Activated naive CD4-positive, alpha-beta T cell treated with anti-CD3 and anti-CD28 coated beads, Interleukin-2, amount 10 ng/mL, durations not matched to agents 7 days and 5 days (primary cell): ENCODE measurements at regions not wholly inside any gene's neighbourhood (a gene's known extent, or its start where the extent isn't known, plus 50 kb on each side); places are given as distances from the start of the nearest gene placed in this dataset.
A peak's percentile ranks its signal among the peaks of the same experiment; 100 is the strongest.

Source experiments
- CTCF ChIA-PET: fragments of 350-600 bp; sonication (Branson Sonifier 250); formaldehyde crosslinking; loops from one replicate; lab custom pipeline; 2021; ENCODE audit warnings: antibody characterized with exemption; lab: Charles Lee
- DNase-seq: peaks from one replicate; pipeline ENCODE4 v3.0.0-alpha.2; 2020
- H3K27ac Mint-ChIP-seq: one replicate; pipeline ENCODE4 v1.8.0; 2021; ENCODE audit warnings: mild to moderate bottlenecking, moderate library complexity, mixed read lengths
- H3K27me3 Mint-ChIP-seq: one replicate; pipeline ENCODE4 v1.8.0; 2021; ENCODE audit warnings: mild to moderate bottlenecking, mixed read lengths
- H3K36me3 Mint-ChIP-seq: one replicate; pipeline ENCODE4 v1.8.0; 2021; ENCODE audit warnings: mixed read lengths
- H3K4me1 Mint-ChIP-seq: one replicate; pipeline ENCODE4 v1.8.0; 2021; ENCODE audit warnings: mixed read lengths
- H3K4me3 Mint-ChIP-seq: one replicate; pipeline ENCODE4 v1.8.0; 2021; ENCODE audit warnings: mild to moderate bottlenecking, moderate library complexity, mixed read lengths
- H3K9me3 Mint-ChIP-seq: one replicate; pipeline ENCODE4 v1.8.0; 2021; ENCODE audit warnings: mixed read lengths

GRCh38 chr5:109917154-109917546, 227.4 kb downstream of the MAN2A1 start:
- Mint-ChIP-seq H3K27me3 (no peaks in the 10 kb centered on the region), H3K36me3 (peaks cover 9% of the 10 kb centered on the region), H3K4me3 (no peak overlapping the region), H3K4me1 (peaks cover 21% of the 10 kb centered on the region), H3K27ac (no peak overlapping the region), H3K9me3 (peaks cover 9% of the 10 kb centered on the region)
- CTCF ChIA-PET, result no interaction called here
- DNase-seq, result no peak

- H3K27me3 Mint-ChIP-seq, result no peaks in the 10 kb centered on the region
- no peak for DNase-seq
- peaks cover 29% of the 10 kb centered on the region for H3K4me1 Mint-ChIP-seq
These were observed 228.2 kb downstream of the MAN2A1 start for GRCh38 chr5:109917966-109918365.

DNA sequence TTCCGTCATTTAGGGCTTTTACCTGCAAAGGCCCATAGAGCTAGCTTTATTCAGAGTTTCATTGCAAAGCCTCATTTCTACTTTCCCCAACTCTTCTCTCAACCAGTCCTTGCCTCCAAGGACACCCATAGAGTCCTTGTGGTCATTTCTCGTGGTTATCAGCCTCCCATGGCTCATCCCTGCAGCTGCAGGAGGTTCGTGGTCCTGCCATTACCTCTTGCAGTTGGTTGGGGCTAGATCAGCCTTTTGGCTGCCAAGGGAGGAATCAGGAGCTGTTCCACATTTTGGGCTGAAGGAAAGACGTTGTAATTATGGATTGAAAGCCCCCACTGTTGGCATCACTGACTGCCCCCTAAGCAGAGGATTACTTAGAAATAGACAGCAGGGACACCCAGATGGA, 231.0 kb downstream of the MAN2A1 start:
- Mint-ChIP-seq H3K4me1 (peaks cover 37% of the 10 kb centered on the region), H3K9me3 (peaks cover 9% of the 10 kb centered on the region), H3K36me3 (peaks cover 11% of the 10 kb centered on the region), H3K27ac (peak overlapping the region; percentile 98), H3K27me3 (no peaks in the 10 kb centered on the region), H3K4me3 (no peak overlapping the region)
- CTCF ChIA-PET, result interaction anchor here (1.5 to 1.8 kb wide), 3 partner anchors 62 to 230 kb away, joined by 4 to 8 read pairs (median 5); partner anchors contain the start of gene MAN2A1
- DNase-seq, result no peak

More at GRCh38 chr5:109917966-109918365, 228.2 kb downstream of the MAN2A1 start:
- no peak overlapping the region for H3K27ac Mint-ChIP-seq
- H3K9me3 Mint-ChIP-seq, result peaks cover 9% of the 10 kb centered on the region
- CTCF ChIA-PET, result no interaction called here
- H3K4me3 Mint-ChIP-seq, result no peak overlapping the region
- peaks cover 9% of the 10 kb centered on the region for H3K36me3 Mint-ChIP-seq

DNA sequence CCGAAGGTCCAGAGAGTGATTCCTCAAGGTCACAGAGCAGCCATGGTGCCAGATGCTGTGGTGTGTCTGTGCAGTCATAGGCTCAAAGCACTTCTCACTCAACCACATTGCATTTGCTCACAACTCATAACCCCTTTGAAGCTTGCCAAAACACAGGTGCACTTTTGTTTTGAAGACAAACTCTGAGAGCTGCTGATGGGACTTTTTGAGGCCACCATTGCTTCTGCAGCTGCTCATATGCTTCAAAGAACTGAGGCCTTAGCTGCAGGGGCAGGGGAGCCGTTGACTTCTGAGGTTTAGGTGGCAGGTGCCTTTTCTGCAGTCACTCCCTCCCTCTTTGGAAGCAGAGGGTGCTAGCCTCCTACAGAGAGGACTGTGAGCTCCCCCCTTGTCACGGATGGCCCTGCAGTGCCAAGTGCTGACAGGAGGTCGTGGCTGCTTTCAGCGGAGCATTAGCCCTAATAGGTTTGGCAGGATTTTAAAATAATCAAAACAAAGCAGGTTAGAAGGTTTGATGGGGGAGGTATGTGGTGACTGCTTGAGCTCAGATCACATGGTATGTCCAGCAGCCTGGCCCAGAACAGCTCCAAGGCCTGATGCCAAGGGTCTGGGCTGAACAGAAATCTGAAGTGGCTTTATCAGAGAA, 232.1 kb downstream of the MAN2A1 start:
- Mint-ChIP-seq H3K9me3 (peaks cover 9% of the 10 kb centered on the region), H3K27me3 (no peaks in the 10 kb centered on the region), H3K4me1 (peaks cover 36% of the 10 kb centered on the region), H3K4me3 (peak overlapping the region; percentile 12), H3K36me3 (peaks cover 11% of the 10 kb centered on the region), H3K27ac (peak overlapping the region; percentile 98)
- CTCF ChIA-PET, result interaction anchor here (1.0 to 1.8 kb wide), 5 partner anchors 15 to 231 kb away, joined by 4 to 8 read pairs (median 5); partner anchors contain the start of gene MAN2A1
- peak; percentile 81 for DNase-seq

- peak overlapping the region; percentile 98 for H3K27ac Mint-ChIP-seq
These were observed 232.8 kb downstream of the MAN2A1 start for GRCh38 chr5:109922381-109922995.

DNA sequence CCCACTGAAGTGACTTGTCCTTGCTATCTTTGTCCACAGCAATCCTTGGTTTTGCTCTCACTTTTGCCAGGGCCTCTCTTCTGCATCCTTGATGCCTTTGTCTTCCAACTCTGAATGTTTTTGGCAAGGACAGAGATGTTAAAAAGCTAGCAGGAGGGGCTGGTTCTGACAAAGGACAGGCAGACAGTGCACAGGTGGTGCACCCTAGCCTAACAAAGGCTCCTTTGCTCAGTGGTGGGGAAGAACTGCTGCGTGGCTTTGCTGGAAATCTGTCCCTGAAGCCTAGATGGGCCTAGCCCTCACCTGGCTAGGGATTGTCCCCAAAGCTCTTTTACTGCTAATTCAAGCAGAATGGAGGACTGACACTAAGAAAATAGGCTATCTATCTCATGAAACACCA, 233.5 kb downstream of the MAN2A1 start:
- Mint-ChIP-seq H3K27ac (peak overlapping the region; percentile 47), H3K4me1 (peaks cover 36% of the 10 kb centered on the region), H3K36me3 (peaks cover 4% of the 10 kb centered on the region), H3K9me3 (peaks cover 9% of the 10 kb centered on the region), H3K4me3 (no peak overlapping the region), H3K27me3 (no peaks in the 10 kb centered on the region)
- DNase-seq, result no peak
- CTCF ChIA-PET, result no interaction called here

More at GRCh38 chr5:109922381-109922995, 232.8 kb downstream of the MAN2A1 start:
- Mint-ChIP-seq H3K27me3 (no peaks in the 10 kb centered on the region), H3K36me3 (peaks cover 10% of the 10 kb centered on the region), H3K4me1 (peaks cover 36% of the 10 kb centered on the region), H3K4me3 (peak overlapping the region; percentile 12), H3K9me3 (peaks cover 9% of the 10 kb centered on the region)
- peak; percentile 46 for DNase-seq
- CTCF ChIA-PET, result interaction anchor here (1.0 to 1.8 kb wide), 5 partner anchors 15 to 232 kb away, joined by 4 to 8 read pairs (median 5); partner anchors contain the start of gene MAN2A1

DNA sequence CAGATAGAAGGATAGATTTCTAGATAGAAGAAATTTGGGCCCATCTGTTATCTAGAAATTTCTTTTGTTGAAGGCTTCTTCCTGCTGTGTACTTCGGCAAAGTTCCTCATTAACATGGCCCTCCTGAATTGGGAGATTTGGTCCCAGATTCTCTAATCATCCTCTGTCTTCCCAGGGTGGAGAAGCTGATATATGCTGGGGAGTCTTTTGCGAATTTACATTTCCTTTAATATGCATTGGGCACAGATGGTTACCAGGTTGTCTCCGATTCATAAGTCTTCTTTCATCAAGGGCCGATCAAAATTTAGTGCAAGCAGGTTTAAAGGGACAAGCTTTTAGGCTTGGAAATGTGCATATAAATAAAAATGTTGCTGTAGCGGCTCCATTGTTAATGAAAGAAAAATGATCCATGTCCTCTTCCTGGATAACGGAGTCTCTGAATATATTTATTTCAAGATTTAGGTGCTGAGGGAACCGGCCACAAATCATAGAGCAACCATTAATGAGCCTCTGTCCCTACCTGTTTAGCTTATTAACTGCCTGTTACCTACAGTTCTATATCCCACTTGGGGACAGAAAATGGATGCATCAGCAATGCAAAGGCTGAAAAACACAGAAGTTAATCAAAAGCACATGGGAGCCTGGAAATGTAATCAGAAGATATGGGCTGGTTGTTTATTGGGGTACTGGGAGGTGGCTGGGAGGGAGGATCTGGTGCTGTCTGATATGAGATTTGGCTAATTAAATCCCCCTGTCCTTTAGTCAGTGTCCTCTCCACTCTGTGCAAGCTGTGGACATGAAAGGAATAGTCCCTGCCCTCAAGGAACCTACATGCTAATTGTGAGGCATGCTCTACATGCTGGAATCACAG, 234.7 kb downstream of the MAN2A1 start:
- no peak overlapping the region for H3K4me3 Mint-ChIP-seq
- H3K27me3 Mint-ChIP-seq, result no peaks in the 10 kb centered on the region
- H3K36me3 Mint-ChIP-seq, result peaks cover 5% of the 10 kb centered on the region
- CTCF ChIA-PET, result interaction anchor here (0.6 kb wide), 1 partner anchor 164 kb away, joined by 3 read pairs; no protein-coding TSS in a partner anchor
- H3K9me3 Mint-ChIP-seq, result peaks cover 6% of the 10 kb centered on the region
- no peak overlapping the region for H3K27ac Mint-ChIP-seq
- H3K4me1 Mint-ChIP-seq, result peaks cover 36% of the 10 kb centered on the region
- no peak for DNase-seq

GRCh38 chr5:109927639-109928038, 237.9 kb downstream of the MAN2A1 start:
- CTCF ChIA-PET, result interaction anchor here (0.6 kb wide), 1 partner anchor 12 kb away, joined by 4 read pairs; no protein-coding TSS in a partner anchor
- no peaks in the 10 kb centered on the region for H3K27me3 Mint-ChIP-seq
- H3K36me3 Mint-ChIP-seq, result peaks cover 5% of the 10 kb centered on the region
- peaks cover 1% of the 10 kb centered on the region for H3K9me3 Mint-ChIP-seq
- H3K27ac Mint-ChIP-seq, result no peak overlapping the region
- no peak overlapping the region for H3K4me3 Mint-ChIP-seq
- DNase-seq, result no peak
- H3K4me1 Mint-ChIP-seq, result peaks cover 13% of the 10 kb centered on the region

GRCh38 chr5:109928046-109928445, 238.3 kb downstream of the MAN2A1 start:
- CTCF ChIA-PET, result no interaction called here
- H3K4me3 Mint-ChIP-seq, result no peak overlapping the region
- H3K4me1 Mint-ChIP-seq, result peaks cover 10% of the 10 kb centered on the region
- peaks cover 1% of the 10 kb centered on the region for H3K9me3 Mint-ChIP-seq
- DNase-seq, result no peak
- H3K27me3 Mint-ChIP-seq, result no peaks in the 10 kb centered on the region
- no peak overlapping the region for H3K27ac Mint-ChIP-seq
- H3K36me3 Mint-ChIP-seq, result peaks cover 5% of the 10 kb centered on the region

- Mint-ChIP-seq H3K4me1 (peaks cover 2% of the 10 kb centered on the region), H3K36me3 (peaks cover 5% of the 10 kb centered on the region), H3K27ac (no peak overlapping the region), H3K9me3 (peaks cover 1% of the 10 kb centered on the region), H3K4me3 (no peak overlapping the region), H3K27me3 (no peaks in the 10 kb centered on the region)
- CTCF ChIA-PET, result no interaction called here
- DNase-seq, result no peak
These were observed 239.1 kb downstream of the MAN2A1 start for GRCh38 chr5:109928811-109929210.

GRCh38 chr5:109929376-109929775, 239.6 kb downstream of the MAN2A1 start:
- Mint-ChIP-seq H3K27me3 (no peaks in the 10 kb centered on the region), H3K36me3 (peaks cover 3% of the 10 kb centered on the region), H3K27ac (no peak overlapping the region), H3K4me1 (no peaks in the 10 kb centered on the region), H3K9me3 (peaks cover 1% of the 10 kb centered on the region), H3K4me3 (no peak overlapping the region)
- DNase-seq, result no peak
- CTCF ChIA-PET, result interaction anchor here (0.6 kb wide), 1 partner anchor 27 kb away, joined by 3 read pairs; no protein-coding TSS in a partner anchor

- Mint-ChIP-seq H3K36me3 (peaks cover 3% of the 10 kb centered on the region), H3K4me1 (no peaks in the 10 kb centered on the region), H3K9me3 (peaks cover 1% of the 10 kb centered on the region), H3K27me3 (no peaks in the 10 kb centered on the region), H3K4me3 (no peak overlapping the region), H3K27ac (no peak overlapping the region)
- CTCF ChIA-PET, result interaction anchor here (0.6 kb wide), 1 partner anchor 27 kb away, joined by 3 read pairs; no protein-coding TSS in a partner anchor
- no peak for DNase-seq
These were observed 240.2 kb downstream of the MAN2A1 start for GRCh38 chr5:109929911-109930310.

DNA sequence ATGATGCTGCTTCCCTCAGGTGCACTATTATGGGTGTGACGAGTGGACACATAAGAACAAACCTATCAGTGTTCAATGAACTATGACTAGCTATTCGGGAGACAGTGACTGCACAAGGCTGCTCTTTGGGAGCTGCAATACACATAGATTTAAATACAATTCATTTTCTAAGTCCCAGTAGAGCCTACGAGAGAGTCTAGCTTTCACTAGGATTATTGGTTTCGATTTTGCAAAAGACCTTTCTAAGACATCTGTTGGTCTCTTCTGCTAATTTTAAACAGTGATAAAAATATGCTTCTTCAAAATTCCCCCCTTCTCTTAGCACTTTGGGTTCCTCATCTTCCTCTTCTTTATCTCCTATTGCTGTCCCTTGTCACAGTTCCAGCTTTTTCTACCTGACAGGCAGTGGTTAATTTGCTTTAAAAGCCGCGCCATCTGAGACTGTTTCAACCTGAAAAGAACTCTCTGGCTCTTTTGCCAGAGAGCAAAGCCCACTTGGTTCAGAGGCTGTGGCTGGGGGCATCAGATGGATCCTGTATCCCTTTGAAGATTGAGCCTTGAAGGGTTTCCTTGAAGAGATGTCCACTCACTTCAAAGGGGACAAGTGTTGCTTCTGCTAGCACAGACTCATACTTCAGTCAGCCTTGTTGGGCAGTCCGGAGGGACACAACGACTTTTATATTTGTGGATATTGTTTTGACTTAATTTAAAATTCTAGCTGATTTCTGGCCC, 241.5 kb downstream of the MAN2A1 start:
- no peak for DNase-seq
- Mint-ChIP-seq H3K4me1 (peaks cover 3% of the 10 kb centered on the region), H3K27ac (no peak overlapping the region), H3K9me3 (no peaks in the 10 kb centered on the region), H3K36me3 (peaks cover 3% of the 10 kb centered on the region), H3K27me3 (no peaks in the 10 kb centered on the region), H3K4me3 (no peak overlapping the region)
- CTCF ChIA-PET, result no interaction called here
